Natural killer cell (primary cell): ENCODE measurements at regions not wholly inside any gene's neighbourhood (a gene's known extent, or its start where the extent isn't known, plus 50 kb on each side); places are given as distances from the start of the nearest gene placed in this dataset.

Experiments
- ATAC-seq, 3 donors: fragments of 150-1000 bp in 2 of 3; fragments of 200-7000 bp in 1 of 3; cut with Tn5 transposase; 1 replicate in 1 of 3; 2 replicates in 2 of 3; pipeline ENCODE4 v1.10.0; 2021; ENCODE audit warnings: mild to moderate bottlenecking in 2 of 3, moderate library complexity in 2 of 3
- DNase-seq, 2 donors: peaks; one replicate each; pipeline versions ENCODE4 v3.0.0 to v3.0.0-alpha.2; 2013 to 2021; ENCODE audit warnings: mixed read lengths in 1 of 2
- H3K27ac ChIP-seq: one replicate; pipeline ENCODE4 v1.5.1; 2013; ENCODE audit warnings: mild to moderate bottlenecking, low read length
- H3K27me3 ChIP-seq: one replicate; pipeline ENCODE4 v1.6.1; 2013; ENCODE audit warnings: low read length; ENCODE audit not compliant: control insufficient read depth, insufficient read depth
- H3K36me3 ChIP-seq: one replicate; pipeline ENCODE4 v1.6.1; 2013; ENCODE audit warnings: low read length; ENCODE audit not compliant: control insufficient read depth, insufficient read depth
- H3K4me1 ChIP-seq: one replicate; pipeline ENCODE4 v1.6.1; 2013; ENCODE audit warnings: low read length; ENCODE audit not compliant: control insufficient read depth, insufficient read depth
- H3K4me3 ChIP-seq: one replicate; pipeline ENCODE4 v1.5.1; 2013; ENCODE audit warnings: low read length
- H3K9me3 ChIP-seq: one replicate; pipeline ENCODE4 v1.6.1; 2013; ENCODE audit warnings: low read length; ENCODE audit not compliant: control insufficient read depth, insufficient read depth
- H3K27ac Mint-ChIP-seq, 2 donors: one replicate each; pipeline ENCODE4 v1.8.0; 2022; ENCODE audit warnings: mild to moderate bottlenecking in 2 of 2, mixed read lengths in 2 of 2, moderate library complexity in 1 of 2
- H3K27me3 Mint-ChIP-seq, 2 donors: one replicate each; pipeline ENCODE4 v1.8.0; 2022; ENCODE audit warnings: low read depth in 2 of 2, mixed read lengths in 2 of 2
- H3K36me3 Mint-ChIP-seq: one replicate; pipeline ENCODE4 v1.8.0; 2022; ENCODE audit warnings: mixed read lengths
- H3K4me1 Mint-ChIP-seq, 2 donors: one replicate each; pipeline ENCODE4 v1.8.0; 2022; ENCODE audit warnings: mixed read lengths in 2 of 2
- H3K4me3 Mint-ChIP-seq: one replicate; pipeline ENCODE4 v1.8.0; 2022; ENCODE audit warnings: mild to moderate bottlenecking, moderate library complexity, mixed read lengths
- H3K9me3 Mint-ChIP-seq, 2 donors: one replicate each; pipeline ENCODE4 v1.8.0; 2022; ENCODE audit warnings: mixed read lengths in 2 of 2
- CTCF ChIP-seq: fragments of 200-600 bp; IDR thresholded peaks from one replicate; pipeline ENCODE4 v1.8.0; 2022; ENCODE audit warnings: antibody characterized with exemption
- WGBS: methylation state at CpG from one replicate; pipeline ENCODE4 v1.1.7; 2013; ENCODE audit warnings: missing lambda C conversion rate; ENCODE audit not compliant: insufficient coverage; 5-methylcytosine and 5-hydroxymethylcytosine counted together
- intact Hi-C: fragments of 100-400 bp; cut with micrococcal nuclease; formaldehyde crosslinking; loops from one replicate; pipeline ENCODE4 v1.14.2; 2022

- H3K4me3 Mint-ChIP-seq, result no peak overlapping the region
- Histone ChIP-seq H3K4me3 (no peak overlapping the region), H3K36me3 (no peaks in the 10 kb centered on the region), H3K9me3 (no peaks in the 10 kb centered on the region), H3K4me1 (no peaks in the 10 kb centered on the region), H3K27ac (no peak overlapping the region), H3K27me3 (no peaks in the 10 kb centered on the region)
- H3K4me1 Mint-ChIP-seq, result peaks cover 0 to 6% of the 10 kb centered on the region in 2 donors
- H3K27me3 Mint-ChIP-seq, result peaks cover 0 to 4% of the 10 kb centered on the region in 2 donors
- 96% methylated on average over 2 of the region's 2 CpGs for WGBS
- peaks cover 0 to 3% of the 10 kb centered on the region in 2 donors for H3K9me3 Mint-ChIP-seq
- intact Hi-C loops, result no loop called here
- no peak for TF ChIP-seq CTCF
- H3K27ac Mint-ChIP-seq, result no peak overlapping the region
- DNase-seq (no peak), ATAC-seq (no peak)
- no peaks in the 10 kb centered on the region for H3K36me3 Mint-ChIP-seq
Measured at GRCh38 chr20:16194617-16195360, 378.5 kb downstream of the KIF16B start.

GRCh38 chr20:16191496-16191895, 381.8 kb downstream of the KIF16B start:
- Mint-ChIP-seq H3K4me1 (peaks cover 0 to 6% of the 10 kb centered on the region in 2 donors), H3K36me3 (no peaks in the 10 kb centered on the region), H3K9me3 (no peaks in the 10 kb centered on the region), H3K4me3 (no peak overlapping the region), H3K27me3 (peaks cover 0 to 4% of the 10 kb centered on the region in 2 donors), H3K27ac (no peak overlapping the region)
- DNase-seq, result no peak
- intact Hi-C loops, result no loop called here
- no peak for ATAC-seq
- H3K27me3 ChIP-seq, result no peaks in the 10 kb centered on the region
- H3K4me1 ChIP-seq, result no peaks in the 10 kb centered on the region
- no peak overlapping the region for H3K4me3 ChIP-seq
- H3K27ac ChIP-seq, result no peak overlapping the region
- H3K36me3 ChIP-seq, result no peaks in the 10 kb centered on the region
- no peak for TF ChIP-seq CTCF
- WGBS, result 82% methylated on average over 2 of the region's 2 CpGs
- no peaks in the 10 kb centered on the region for H3K9me3 ChIP-seq

GRCh38 chr20:16189371-16189770, 383.9 kb downstream of the KIF16B start:
- no peaks in the 10 kb centered on the region for H3K27me3 ChIP-seq
- H3K4me3 Mint-ChIP-seq, result no peak overlapping the region
- DNase-seq (no peak), ATAC-seq (no peak)
- H3K27ac ChIP-seq, result no peak overlapping the region
- no peak overlapping the region for H3K4me3 ChIP-seq
- no peaks in the 10 kb centered on the region for H3K36me3 ChIP-seq
- H3K9me3 ChIP-seq, result no peaks in the 10 kb centered on the region
- peaks cover 7% of the 10 kb centered on the region in 2 donors for H3K27me3 Mint-ChIP-seq
- no peak for TF ChIP-seq CTCF
- no peaks in the 10 kb centered on the region for H3K4me1 Mint-ChIP-seq
- H3K9me3 Mint-ChIP-seq, result no peaks in the 10 kb centered on the region
- H3K27ac Mint-ChIP-seq, result no peak overlapping the region
- intact Hi-C loops, result no loop called here
- WGBS, result 87% methylated on average over 4 of the region's 4 CpGs
- no peaks in the 10 kb centered on the region for H3K4me1 ChIP-seq
- H3K36me3 Mint-ChIP-seq, result no peaks in the 10 kb centered on the region
